Panc1 (cell line): ENCODE measurements at regions not wholly inside any gene's neighbourhood (a gene's known extent, or its start where the extent isn't known, plus 50 kb on each side); places are given as distances from the start of the nearest gene placed in this dataset.

Experiments used
- ATAC-seq: fragments of 200-7000 bp; cut with Tn5 transposase; 2 replicates; pipeline ENCODE4 v1.9.1; 2020; ENCODE audit warnings: mild to moderate bottlenecking, moderate library complexity
- BruUV-seq: library from RNA; stranded (reverse); fragments of 400-500 nt; replicated peaks from 2 replicates; lab custom pipeline; 2021; lab: Mats Ljungman, UMichigan
- CTCF ChIA-PET: fragments of 300-600 bp; sonication (Branson Sonifier 250); formaldehyde crosslinking; loops from one replicate; lab custom pipeline; 2022; ENCODE audit warnings: antibody characterized with exemption; lab: Charles Lee
- POLR2A ChIA-PET: fragments of 300-600 bp; sonication (Branson Sonifier 250); formaldehyde crosslinking; loops from one replicate; lab custom pipeline; 2022; ENCODE audit warnings: antibody characterized with exemption; lab: Charles Lee
- DNase-seq: peaks from one replicate; pipeline ENCODE4 v3.0.0-alpha.2; 2010; ENCODE audit warnings: low read depth, low spot score
- H3K27ac ChIP-seq: 2 replicates; pipeline ENCODE4 v1.5.1; 2011; ENCODE audit warnings: mild to moderate bottlenecking, low read length, inconsistent platforms
- H3K27me3 ChIP-seq: fragments of 200-500 bp; sonication (Bioruptor generic); 2 replicates; pipeline ENCODE4 v1.6.0; 2014; ENCODE audit warnings: low read length, inconsistent platforms; ENCODE audit not compliant: control insufficient read depth, insufficient read depth
- H3K36me3 ChIP-seq: fragments of 200-500 bp; sonication (Bioruptor generic); 2 replicates; pipeline ENCODE4 v1.5.1; 2014; ENCODE audit warnings: inconsistent platforms, mild to moderate bottlenecking, low read length, moderate library complexity; ENCODE audit not compliant: control insufficient read depth, insufficient read depth
- H3K4me1 ChIP-seq: 2 replicates; pipeline ENCODE4 v1.5.1; 2011; ENCODE audit warnings: inconsistent platforms, mild to moderate bottlenecking, low read length, moderate library complexity; ENCODE audit not compliant: control insufficient read depth, insufficient read depth
- H3K4me3 ChIP-seq, 2 experiments: 2 replicates each; pipeline ENCODE4 v1.5.1; 2011 to 2012; ENCODE audit warnings: low read depth in 2 of 2, low read length in 2 of 2, mild to moderate bottlenecking in 2 of 2, inconsistent platforms in 1 of 2, moderate library complexity in 1 of 2
- H3K9me3 ChIP-seq: fragments of 200-500 bp; sonication (Bioruptor generic); 2 replicates; pipeline ENCODE4 v1.5.1; 2014; ENCODE audit warnings: low read depth, mild to moderate bottlenecking, inconsistent platforms, low read length, moderate library complexity; ENCODE audit not compliant: control insufficient read depth, insufficient read depth
- CTCF ChIP-seq: fragments of 450-650 bp; IDR thresholded peaks from 2 replicates; pipeline ENCODE4 v1.5.1; 2017; ENCODE audit warnings: mild to moderate bottlenecking
- POLR2AphosphoS5 ChIP-seq: IDR thresholded peaks from 2 replicates; pipeline ENCODE4 v1.6.1; 2012; ENCODE audit warnings: mild to moderate bottlenecking, low read depth, low read length, moderate library complexity
- REST ChIP-seq, 2 experiments: IDR thresholded peaks; 2 replicates each; pipeline ENCODE4 v1.6.1; 2011 to 2012; ENCODE audit warnings: low read depth in 2 of 2, control low read depth in 1 of 2, low read length in 1 of 2, mild to moderate bottlenecking in 1 of 2, moderate library complexity in 1 of 2; ENCODE audit not compliant: insufficient read depth in 1 of 2
- SIN3A ChIP-seq: IDR thresholded peaks from 2 replicates; pipeline ENCODE4 v1.6.1; 2012; ENCODE audit warnings: low read depth, mild to moderate bottlenecking, low read length, moderate library complexity, borderline replicate concordance; ENCODE audit not compliant: insufficient read depth
- TCF7L2 ChIP-seq: IDR thresholded peaks from 2 replicates; pipeline ENCODE4 v1.6.1; 2011; ENCODE audit warnings: mild to moderate bottlenecking, low read depth, low read length, inconsistent platforms
- in situ Hi-C: cut with HindIII; loops from 2 replicates; pipeline ENCODE4 v1.10.0; 2016; ENCODE audit warnings: low sequenced_read_pairs, low pct_unique_long_range_greater_than_20kb
- intact Hi-C: fragments of 100-400 bp; cut with micrococcal nuclease; formaldehyde crosslinking; loops from one replicate; pipeline ENCODE4 v1.10.0; 2022; ENCODE audit not compliant: unreplicated experiment

- ChIA-PET POLR2A (interaction anchor here (0.7 kb wide), 1 partner anchor 329 kb away, joined by 3 read pairs; no protein-coding TSS in a partner anchor), CTCF (interaction anchor here (0.6 kb wide), 1 partner anchor 152 kb away, joined by 6 read pairs; no protein-coding TSS in a partner anchor)
- H3K27ac ChIP-seq, result no peak overlapping the region
- no TSS peak for BruUV-seq
- TF ChIP-seq REST (IDR thresholded peaks at IDR 0.05; ENCODE audit: insufficient read depth in 1 of 2, low read depth in 2 of 2, low read length in 1 of 2) (no peak), CTCF (no peak), SIN3A (no peak), POLR2AphosphoS5 (no peak), TCF7L2 (no peak)
- H3K4me3 ChIP-seq, result no peak overlapping the region
- DNase-seq, result no peak
- ATAC-seq, result no peak
- intact Hi-C loops, result loop anchor here (10.0 kb wide), 1 partner anchor 1390 kb away; no protein-coding TSS in a partner anchor
- no peaks in the 10 kb centered on the region for H3K27me3 ChIP-seq
- in situ Hi-C loops, result no loop called here
- no peaks in the 10 kb centered on the region for H3K4me1 ChIP-seq
- no peaks in the 10 kb centered on the region for H3K36me3 ChIP-seq
- no peaks in the 10 kb centered on the region for H3K9me3 ChIP-seq
Observed at GRCh38 chr7:46424934-46425333, 503.9 kb upstream of the IGFBP3 start.

- Histone ChIP-seq H3K27ac (no peak overlapping the region), H3K36me3 (no peaks in the 10 kb centered on the region), H3K4me3 (no peak overlapping the region), H3K4me1 (no peaks in the 10 kb centered on the region), H3K27me3 (no peaks in the 10 kb centered on the region), H3K9me3 (no peaks in the 10 kb centered on the region)
- intact Hi-C loops, result loop anchor here (10.0 kb wide), 1 partner anchor 1387 kb away; no protein-coding TSS in a partner anchor
- in situ Hi-C loops, result no loop called here
- no TSS peak for BruUV-seq
- CTCF ChIA-PET, result no interaction called here
- TF ChIP-seq TCF7L2 (no peak), POLR2AphosphoS5 (no peak)
- POLR2A ChIA-PET, result no interaction called here
- ATAC-seq (no peak), DNase-seq (no peak)
Observed at GRCh38 chr7:46421441-46422230, 500.6 kb upstream of the IGFBP3 start.

- intact Hi-C loops (no loop called here), in situ Hi-C loops (no loop called here)
Observed at GRCh38 chr7:46414946-46415345, 493.9 kb upstream of the IGFBP3 start.

More at GRCh38 chr7:46414946-46415345, 493.9 kb upstream of the IGFBP3 start:
- no peaks in the 10 kb centered on the region for H3K36me3 ChIP-seq
- H3K4me3 ChIP-seq, result no peak overlapping the region
- no TSS peak for BruUV-seq
- no peaks in the 10 kb centered on the region for H3K27me3 ChIP-seq
- ChIA-PET POLR2A (no interaction called here), CTCF (interaction anchor here (0.6 kb wide), 1 partner anchor 524 kb away, joined by 9 read pairs; no protein-coding TSS in a partner anchor)
- no peaks in the 10 kb centered on the region for H3K4me1 ChIP-seq
- H3K9me3 ChIP-seq, result no peaks in the 10 kb centered on the region
- H3K27ac ChIP-seq, result no peak overlapping the region
- ATAC-seq (no peak), DNase-seq (no peak)
- TF ChIP-seq POLR2AphosphoS5 (no peak), SIN3A (no peak), REST (IDR thresholded peaks at IDR 0.05; ENCODE audit: insufficient read depth in 1 of 2, low read depth in 2 of 2, low read length in 1 of 2) (no peak), CTCF (no peak), TCF7L2 (no peak)
